Stimulated activated CD8-positive, alpha-beta memory T cell treated with anti-CD3 and anti-CD28 coated beads, Interleukin-7, amount 100 ng/mL, for 4 hours (primary cell): ENCODE measurements at regions not wholly inside any gene's neighbourhood (a gene's known extent, or its start where the extent isn't known, plus 50 kb on each side); places are given as distances from the start of the nearest gene placed in this dataset.
"Not testable (repeated sequence)": the region's sequence is repeated elsewhere in the genome, so short reads cannot be mapped to it uniquely, and the experiment has no call there.

Experiments used
- DNase-seq, 2 donors: peaks; one replicate each; pipeline ENCODE4 v3.0.0-alpha.2; 2020; ENCODE audit warnings: low read depth in 2 of 2

- DNase-seq = not testable (repeated sequence)
Measured at GRCh38 chr14:36411951-36412350, 91.5 kb upstream of the MBIP start.

DNA sequence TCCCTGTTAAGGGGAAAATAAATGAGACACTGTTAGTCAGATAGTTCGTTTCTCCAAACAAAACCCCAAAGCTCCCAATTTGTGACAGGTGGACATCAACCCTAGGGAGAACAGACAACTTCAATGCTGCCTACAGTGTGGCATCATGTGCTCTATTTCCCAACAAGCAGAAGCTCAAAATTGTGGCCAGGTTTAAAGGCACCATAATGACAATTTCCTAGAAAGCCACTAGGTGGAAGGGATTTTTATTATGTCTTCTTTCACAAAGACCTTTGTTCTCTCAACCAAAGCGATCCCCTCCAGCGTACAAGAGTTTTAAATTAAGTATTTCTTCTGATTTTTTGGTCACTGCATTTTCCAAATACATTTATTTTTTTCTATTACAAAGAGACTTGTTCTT is 88.0 kb upstream of the MBIP start:
- no peak for DNase-seq

- no peak for DNase-seq
Measured at GRCh38 chr14:36405589-36406274, 85.3 kb upstream of the MBIP start.

GRCh38 chr14:36402867-36403266 is 82.4 kb upstream of the MBIP start:
- DNase-seq = no peak

- no peak for DNase-seq
Measured at GRCh38 chr14:36398463-36399291, 78.2 kb upstream of the MBIP start.

GRCh38 chr14:36397357-36397756 is 76.9 kb upstream of the MBIP start:
- no peak for DNase-seq

DNA sequence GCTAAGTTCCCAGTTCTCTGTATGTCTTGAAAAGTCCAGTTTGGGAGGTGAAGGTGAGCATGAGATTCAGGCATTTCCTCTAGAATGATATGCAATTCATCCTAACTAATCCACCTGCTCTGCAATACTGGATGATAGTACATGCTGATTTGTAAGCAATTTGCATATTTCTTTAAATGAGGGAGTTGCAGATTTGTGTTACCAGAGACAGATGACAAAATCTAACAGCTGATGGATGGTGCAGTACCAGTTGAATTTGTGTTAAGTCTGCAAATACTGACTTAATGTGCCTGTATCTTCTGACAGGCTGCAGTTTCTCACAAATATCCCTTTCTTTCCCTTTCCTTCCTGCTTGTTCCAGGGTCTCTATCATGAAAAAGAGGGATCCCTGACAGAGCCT is 76.4 kb upstream of the MBIP start:
- no peak for DNase-seq

DNA sequence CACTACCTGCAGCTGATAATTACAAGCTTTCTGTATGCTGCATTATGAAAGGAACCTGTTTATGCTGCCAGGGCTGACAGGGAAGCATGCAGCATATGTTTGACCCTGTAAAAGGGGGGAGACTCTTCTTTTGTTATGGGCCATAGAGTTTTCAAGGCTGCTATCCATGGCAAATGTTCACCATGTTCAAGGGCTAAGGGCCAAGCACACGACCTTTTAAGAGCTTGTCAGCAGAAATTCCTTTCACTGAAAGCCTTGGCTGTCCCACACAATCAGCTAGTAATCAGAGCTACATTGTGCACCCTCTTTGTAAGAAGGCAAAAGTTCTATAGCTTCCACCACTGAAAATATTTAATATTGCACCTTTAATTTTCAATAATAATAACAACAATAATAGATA is 74.2 kb upstream of the MBIP start:
- DNase-seq = no peak

DNA sequence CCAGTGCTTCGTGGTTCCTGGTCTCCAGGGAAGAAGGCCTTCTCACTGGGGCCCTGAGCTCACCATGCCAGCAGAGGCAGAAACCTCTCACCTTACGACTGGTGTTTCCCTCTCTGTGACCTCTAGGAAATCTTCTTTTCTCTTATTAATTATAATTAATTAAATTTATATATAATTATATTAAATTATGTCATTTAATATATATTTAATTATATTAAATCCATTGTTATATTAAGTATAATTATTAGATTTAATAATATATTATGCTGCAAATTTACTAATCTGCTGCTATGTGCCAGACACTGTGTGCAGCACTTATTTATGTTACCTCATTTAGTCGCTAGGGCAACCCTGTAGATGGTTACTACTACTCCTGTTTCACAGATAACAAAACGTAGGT is 70.3 kb upstream of the MBIP start:
- no peak for DNase-seq

GRCh38 chr14:36383767-36384431 is 63.5 kb upstream of the MBIP start:
- no peak for DNase-seq

GRCh38 chr14:36373982-36374673 is 53.7 kb upstream of the MBIP start:
- peak; percentile 27 to 58 for DNase-seq
